GM18867 (cell line): ENCODE measurements at regions not wholly inside any gene's neighbourhood (a gene's known extent, or its start where the extent isn't known, plus 50 kb on each side); places are given as distances from the start of the nearest gene placed in this dataset.
"Not testable (repeated sequence)": the region's sequence is repeated elsewhere in the genome, so short reads cannot be mapped to it uniquely, and the experiment has no call there.

Experiments used
- ATAC-seq: cut with Tn5 transposase; IDR thresholded peaks from one replicate; pipeline ENCODE4 v1.9.1; 2021; ENCODE audit warnings: mild to moderate bottlenecking, moderate library complexity; ENCODE audit not compliant: unreplicated experiment

- no peak for ATAC-seq
Observed at GRCh38 chr2:194723446-194723845, 933.6 kb upstream of the SLC39A10 start.

DNA sequence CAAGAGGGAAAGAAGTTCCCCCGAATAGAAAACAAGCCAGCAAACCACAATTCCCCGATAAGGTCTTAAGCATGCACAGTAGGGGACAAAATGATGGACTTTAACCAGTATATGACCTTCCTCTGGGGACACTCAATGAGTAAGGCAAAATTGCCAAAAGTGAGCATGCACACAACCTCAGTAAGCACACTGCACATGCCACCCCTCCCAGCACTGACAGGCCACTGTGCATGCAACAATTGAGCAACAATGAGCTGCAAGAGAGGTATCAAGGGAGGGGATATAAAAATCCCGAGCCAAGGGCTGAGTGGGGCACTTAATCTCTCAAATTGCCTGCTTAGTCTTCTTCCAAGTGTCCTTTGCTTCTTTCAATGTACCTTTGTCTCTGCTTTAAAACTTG is 935.8 kb upstream of the SLC39A10 start:
- ATAC-seq, result no peak

DNA sequence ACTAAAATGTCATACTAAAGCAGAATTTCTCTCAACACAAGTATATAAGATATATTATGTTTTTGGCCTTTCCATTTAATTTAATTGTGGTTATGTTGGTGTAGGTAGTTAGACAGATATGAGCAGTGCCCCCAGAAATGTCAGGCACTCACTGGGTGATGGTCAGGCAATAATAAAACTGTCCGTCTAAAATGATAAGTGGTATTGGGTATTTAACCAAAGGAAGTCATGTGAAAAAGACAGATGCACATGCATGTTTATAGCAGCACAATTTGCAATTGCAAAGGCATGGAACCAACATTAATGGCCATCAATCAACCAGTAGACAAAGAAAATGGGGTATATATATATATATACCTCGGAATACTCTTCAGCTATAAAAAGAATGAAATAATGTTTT is 936.6 kb upstream of the SLC39A10 start:
- ATAC-seq, result no peak

DNA sequence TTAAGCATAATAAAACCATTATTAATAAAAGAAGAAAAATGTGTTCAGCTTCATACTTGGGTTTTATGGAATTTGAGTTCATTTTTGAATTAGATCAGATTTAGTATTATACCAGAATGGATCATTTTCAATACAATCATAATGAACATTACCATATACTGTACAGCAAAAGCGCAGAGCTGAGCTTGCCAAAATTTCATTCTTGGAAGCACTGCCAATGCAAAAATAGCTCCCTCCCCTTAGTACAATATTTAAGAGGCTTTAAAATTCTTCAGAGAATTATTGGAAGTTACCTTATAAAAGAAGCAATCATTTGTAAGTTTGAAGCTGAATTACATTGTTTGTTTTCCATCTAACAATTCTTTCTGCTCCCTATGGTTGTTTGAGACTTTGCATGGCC is 938.1 kb upstream of the SLC39A10 start:
- no peak for ATAC-seq

- ATAC-seq, result no peak
Observed at GRCh38 chr2:194714541-194714940, 942.5 kb upstream of the SLC39A10 start.

GRCh38 chr2:194709840-194710239 is 947.2 kb upstream of the SLC39A10 start:
- no peak for ATAC-seq

GRCh38 chr2:194706179-194706578 is 950.8 kb upstream of the SLC39A10 start:
- ATAC-seq, result no peak

- peak; percentile 65 for ATAC-seq
Observed at GRCh38 chr2:194705398-194705797, 951.6 kb upstream of the SLC39A10 start.

DNA sequence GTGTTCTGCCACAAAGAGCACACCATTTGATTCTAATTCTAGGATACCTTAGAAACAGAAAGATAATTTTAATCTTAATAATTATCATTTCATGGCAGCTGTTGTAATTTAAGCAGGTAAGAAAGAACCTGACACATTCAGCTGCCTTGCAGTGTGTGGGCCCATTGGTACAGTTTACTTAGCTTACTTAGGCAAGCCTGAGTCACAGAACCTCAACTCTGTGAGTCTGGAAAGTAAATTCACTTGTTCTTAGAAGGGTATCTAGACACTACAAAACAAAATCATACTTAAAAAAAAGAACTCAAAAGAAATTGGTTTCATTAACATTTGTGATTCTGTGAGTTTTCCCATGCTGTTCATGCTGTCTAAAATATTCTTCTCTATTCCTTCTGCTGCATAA is 956.3 kb upstream of the SLC39A10 start:
- ATAC-seq, result no peak

- ATAC-seq, result no peak
Observed at GRCh38 chr2:194700116-194700515, 956.9 kb upstream of the SLC39A10 start.

GRCh38 chr2:194698012-194698411 is 959.0 kb upstream of the SLC39A10 start:
- no peak for ATAC-seq

- ATAC-seq, result no peak
Observed at GRCh38 chr2:194697439-194697838, 959.6 kb upstream of the SLC39A10 start.

- ATAC-seq, result no peak
Observed at GRCh38 chr2:194696690-194697089, 960.3 kb upstream of the SLC39A10 start.

DNA sequence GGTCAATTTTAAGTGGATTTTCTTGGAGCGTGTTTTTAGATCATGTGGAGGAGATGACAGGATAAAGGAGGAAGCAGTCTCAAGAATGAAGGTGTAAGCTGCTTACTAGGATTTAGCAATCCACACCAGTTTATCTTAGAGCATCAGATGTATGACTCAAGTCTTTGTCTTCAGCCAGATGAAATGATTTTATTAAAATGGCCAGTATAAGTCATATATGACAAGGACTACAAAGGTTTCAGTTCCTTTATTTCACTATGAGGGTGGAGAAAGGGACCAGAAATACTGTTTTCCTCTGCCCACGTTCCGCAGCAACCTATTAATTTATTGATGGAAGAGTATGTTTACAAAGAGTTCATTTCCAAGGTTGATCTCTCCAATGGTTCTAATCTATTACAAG is 970.5 kb upstream of the SLC39A10 start:
- no peak for ATAC-seq

GRCh38 chr2:194674043-194674442 is 983.0 kb upstream of the SLC39A10 start:
- no peak for ATAC-seq

DNA sequence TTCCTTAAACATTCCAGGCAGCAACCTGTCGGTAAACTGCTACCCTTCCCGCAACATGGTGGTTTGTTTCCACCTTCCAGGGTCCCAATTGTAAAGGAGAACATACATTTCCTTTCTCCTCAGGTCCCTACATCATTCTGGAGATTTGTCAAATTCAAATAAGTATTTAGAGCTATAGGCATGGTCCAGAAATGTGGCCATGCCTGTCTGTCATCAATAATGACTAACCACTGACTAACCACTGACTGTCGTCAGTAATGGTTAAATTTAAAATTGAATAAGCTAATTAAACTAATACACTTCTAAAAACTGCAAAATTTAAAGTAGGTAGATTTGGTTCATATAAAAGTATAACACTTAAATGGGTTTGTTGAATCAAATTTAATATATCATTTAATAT is 984.0 kb upstream of the SLC39A10 start:
- ATAC-seq, result no peak

DNA sequence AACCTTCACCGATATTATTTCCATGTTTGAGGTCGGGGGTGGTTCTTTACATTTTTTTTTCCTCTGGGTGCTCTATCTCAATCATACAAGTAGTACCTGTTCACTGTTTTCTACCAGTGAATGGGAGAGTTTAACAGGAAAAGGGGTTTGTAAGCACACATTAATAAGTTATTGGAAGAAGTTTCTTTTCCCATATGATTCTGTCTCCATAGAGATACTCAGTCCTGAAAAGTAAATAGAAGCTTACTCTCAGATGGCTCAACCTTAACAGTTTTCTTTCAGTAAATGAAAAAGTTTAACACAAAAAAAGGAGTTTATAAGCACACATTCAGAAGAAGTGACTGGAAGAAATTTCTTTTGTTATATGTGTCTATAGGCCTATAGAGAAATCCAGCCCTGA is 995.6 kb upstream of the SLC39A10 start:
- ATAC-seq, result no peak

- not testable (repeated sequence) for ATAC-seq
Observed at GRCh38 chr2:194639057-194639456, 1018.0 kb upstream of the SLC39A10 start.

GRCh38 chr2:194621945-194622344 is 1035.1 kb upstream of the SLC39A10 start:
- peak; percentile 51 for ATAC-seq

DNA sequence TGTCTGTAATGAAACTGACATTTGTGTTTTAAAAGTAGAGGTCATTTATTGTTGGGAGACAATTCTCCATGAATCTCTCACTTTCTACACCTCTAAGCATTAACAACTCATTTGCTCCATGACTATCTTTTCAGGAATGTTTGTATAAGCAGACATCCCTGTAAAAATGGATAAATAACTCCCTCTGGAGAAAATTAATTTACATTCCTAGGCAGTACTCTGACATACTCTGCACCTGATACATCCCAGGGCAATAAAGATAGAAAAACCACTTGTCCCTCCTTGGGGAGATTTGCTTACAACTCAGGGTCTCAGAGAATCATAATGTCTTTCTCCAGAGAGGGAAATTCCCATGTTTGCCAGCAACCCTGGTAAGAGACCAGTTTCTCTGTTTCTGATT is 1037.7 kb upstream of the SLC39A10 start:
- ATAC-seq, result no peak

- no peak for ATAC-seq
Observed at GRCh38 chr2:194618432-194618831, 1038.6 kb upstream of the SLC39A10 start.

- ATAC-seq, result peak; percentile 69
Observed at GRCh38 chr2:194616334-194616733, 1040.7 kb upstream of the SLC39A10 start.

DNA sequence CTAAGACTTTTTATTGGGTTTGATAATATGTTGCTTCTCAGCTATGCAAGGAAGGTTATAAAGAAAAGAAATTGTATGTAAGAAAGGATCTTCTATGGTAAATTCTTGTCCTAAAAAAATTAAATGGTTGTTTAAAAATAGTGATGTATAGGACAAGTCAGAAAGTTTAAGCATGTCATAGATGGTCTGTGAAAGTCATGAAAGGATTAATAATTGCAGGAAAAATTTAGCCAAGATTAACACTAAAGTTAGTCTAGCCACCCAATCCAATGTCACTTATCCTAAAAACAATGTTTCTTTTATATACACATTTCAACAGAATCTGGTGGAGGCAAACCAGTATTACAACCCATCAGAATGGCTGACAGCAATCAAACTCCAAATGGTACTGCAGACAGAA is 1046.7 kb upstream of the SLC39A10 start:
- ATAC-seq, result no peak

- ATAC-seq, result no peak
Observed at GRCh38 chr2:194603429-194603828, 1053.6 kb upstream of the SLC39A10 start.
